Neuronal stem cell (in vitro differentiated cells): ENCODE measurements at regions not wholly inside any gene's neighbourhood (a gene's known extent, or its start where the extent isn't known, plus 50 kb on each side); places are given as distances from the start of the nearest gene placed in this dataset.

Source experiments
- DNase-seq: peaks from one replicate; pipeline ENCODE4 v3.0.0-alpha.2; 2013; ENCODE audit warnings: low spot score
- H2AFZ ChIP-seq: one replicate; pipeline ENCODE4 v1.6.1; 2013; ENCODE audit warnings: mild to moderate bottlenecking, low read length, inconsistent platforms
- H2AK5ac ChIP-seq: 2 replicates; pipeline ENCODE4 v1.6.1; 2013; ENCODE audit warnings: low read depth, mild to moderate bottlenecking, inconsistent platforms, low read length, moderate library complexity, mixed read lengths
- H2BK120ac ChIP-seq: 2 replicates; pipeline ENCODE4 v1.6.1; 2013; ENCODE audit warnings: low read depth, mild to moderate bottlenecking, inconsistent platforms, low read length, moderate library complexity, mixed read lengths
- H2BK12ac ChIP-seq: one replicate; pipeline ENCODE4 v1.6.1; 2013; ENCODE audit warnings: low read length, inconsistent platforms
- H2BK15ac ChIP-seq: 2 replicates; pipeline ENCODE4 v1.6.1; 2013; ENCODE audit warnings: mild to moderate bottlenecking, low read length, inconsistent platforms, mixed read lengths
- H2BK5ac ChIP-seq: one replicate; pipeline ENCODE4 v1.6.1; 2013; ENCODE audit warnings: inconsistent platforms, mild to moderate bottlenecking, low read length, moderate library complexity
- H3K14ac ChIP-seq: one replicate; pipeline ENCODE4 v1.6.1; 2013; ENCODE audit warnings: low read length, inconsistent platforms
- H3K18ac ChIP-seq: 2 replicates; pipeline ENCODE4 v1.6.1; 2013; ENCODE audit warnings: low read length, inconsistent platforms
- H3K23ac ChIP-seq: 2 replicates; pipeline ENCODE4 v1.6.1; 2013; ENCODE audit warnings: low read depth, mild to moderate bottlenecking, mixed read lengths, low read length, inconsistent platforms; ENCODE audit not compliant: poor library complexity
- H3K27ac ChIP-seq: replicated peaks from 3 replicates; pipeline ENCODE4 v1.5.1; 2013; ENCODE audit warnings: low read length, inconsistent platforms
- H3K27me3 ChIP-seq, 3 experiments: 2 replicates each; pipeline ENCODE4 v1.6.1; 2013; ENCODE audit warnings: low read length in 3 of 3, mild to moderate bottlenecking in 2 of 3, inconsistent platforms in 1 of 3, low read depth in 1 of 3, mixed read lengths in 1 of 3, moderate library complexity in 1 of 3; ENCODE audit not compliant: control insufficient read depth in 3 of 3, insufficient read depth in 3 of 3
- H3K36me3 ChIP-seq, 2 donors: replicated peaks in 1 of 2; 2 replicates each; pipeline ENCODE4 v1.6.1; 2013; ENCODE audit warnings: low read length in 2 of 2; ENCODE audit not compliant: control insufficient read depth in 2 of 2, insufficient read depth in 2 of 2
- H3K4ac ChIP-seq: 2 replicates; pipeline ENCODE4 v1.6.1; 2013; ENCODE audit warnings: inconsistent platforms, mild to moderate bottlenecking, low read length, moderate library complexity
- H3K4me1 ChIP-seq, 2 donors: 1 replicate in 1 of 2; 2 replicates in 1 of 2; pipeline ENCODE4 v1.6.1; 2013; ENCODE audit warnings: low read length in 2 of 2, low read depth in 1 of 2; ENCODE audit not compliant: control insufficient read depth in 2 of 2, insufficient read depth in 1 of 2
- H3K4me2 ChIP-seq: one replicate; pipeline ENCODE4 v1.6.1; 2013; ENCODE audit warnings: mild to moderate bottlenecking, low read length, inconsistent platforms; ENCODE audit not compliant: insufficient read depth, poor library complexity, severe bottlenecking
- H3K4me3 ChIP-seq, 2 donors: 2 replicates each; pipeline ENCODE4 v1.5.1; 2013; ENCODE audit warnings: low read length in 2 of 2, mild to moderate bottlenecking in 2 of 2, inconsistent platforms in 1 of 2, moderate library complexity in 1 of 2
- H3K79me1 ChIP-seq: one replicate; pipeline ENCODE4 v1.6.1; 2013; ENCODE audit warnings: low read depth, mild to moderate bottlenecking, inconsistent platforms, low read length, moderate library complexity
- H3K9ac ChIP-seq: one replicate; pipeline ENCODE4 v1.6.1; 2013; ENCODE audit warnings: mild to moderate bottlenecking, low read depth, low read length, inconsistent platforms; ENCODE audit not compliant: poor library complexity
- H3K9me3 ChIP-seq, 2 donors: replicated peaks in 1 of 2; 2 replicates each; pipeline versions ENCODE3 to v1.6.1; 2013; ENCODE audit warnings: low read length in 2 of 2, mild to moderate bottlenecking in 2 of 2, inconsistent platforms in 1 of 2, low read depth in 1 of 2, mixed read lengths in 1 of 2, moderate library complexity in 1 of 2; ENCODE audit not compliant: control insufficient read depth in 2 of 2, insufficient read depth in 1 of 2
- H4K8ac ChIP-seq: one replicate; pipeline ENCODE4 v1.6.1; 2013; ENCODE audit warnings: low read depth, mild to moderate bottlenecking, inconsistent platforms, low read length, moderate library complexity
- H4K91ac ChIP-seq: one replicate; pipeline ENCODE4 v1.6.1; 2013; ENCODE audit warnings: low read length, low read depth, mild to moderate bottlenecking, inconsistent platforms; ENCODE audit not compliant: poor library complexity
- WGBS, 2 donors: extraction: QIAGEN DNeasy Blood & Tissue Kit; methylation state at CpG; one replicate each; pipeline ENCODE4 v1.1.7; 2013; ENCODE audit warnings: missing lambda C conversion rate in 2 of 2, mixed read lengths in 1 of 2; ENCODE audit not compliant: insufficient read length in 2 of 2, insufficient replicate concordance in 1 of 2; ENCODE audit errors: extremely low coverage in 2 of 2; 5-methylcytosine and 5-hydroxymethylcytosine counted together

- Histone ChIP-seq H3K4me1 (no peaks in the 10 kb centered on the region), H2BK12ac (no peak overlapping the region), H3K4me3 (no peak overlapping the region), H3K4me2 (no peak overlapping the region), H2BK120ac (no peak overlapping the region), H3K4ac (no peak overlapping the region), H3K18ac (no peak overlapping the region), H4K8ac (no peak overlapping the region), H3K27ac (no peak overlapping the region), H2BK15ac (no peak overlapping the region), H3K79me1 (no peaks in the 10 kb centered on the region), H3K9ac (no peak overlapping the region), H2AK5ac (no peak overlapping the region), H3K9me3 (no peaks in the 10 kb centered on the region), H3K27me3 (no peaks in the 10 kb centered on the region), H3K36me3 (no peaks in the 10 kb centered on the region), H4K91ac (no peak overlapping the region), H2AFZ (no peak overlapping the region), H2BK5ac (no peak overlapping the region), H3K23ac (no peak overlapping the region), H3K14ac (no peak overlapping the region)
- no CpG with 5 or more reads among the region's 1 CpG for WGBS, 2 donors
- no peak for DNase-seq
These were observed 115.2 kb upstream of the CPHXL start for GRCh38 chr16:75841517-75841916.

- no peak overlapping the region for H2AK5ac ChIP-seq
- no CpG with 5 or more reads among the region's 1 CpG for WGBS, 2 donors
- no peak for DNase-seq
These were observed 120.9 kb upstream of the CPHXL start for GRCh38 chr16:75847172-75847571.

GRCh38 chr16:75854152-75854551 is 127.9 kb upstream of the CPHXL start:
- Histone ChIP-seq H3K27ac (no peak overlapping the region), H3K4me1 (no peaks in the 10 kb centered on the region), H3K4ac (no peak overlapping the region), H3K4me2 (no peak overlapping the region), H3K23ac (no peak overlapping the region), H3K14ac (no peak overlapping the region), H3K79me1 (no peaks in the 10 kb centered on the region), H3K27me3 (no peaks in the 10 kb centered on the region), H3K36me3 (no peaks in the 10 kb centered on the region), H3K9ac (no peak overlapping the region), H2BK5ac (no peak overlapping the region), H4K8ac (no peak overlapping the region), H2BK12ac (no peak overlapping the region), H2BK15ac (no peak overlapping the region), H2AK5ac (no peak overlapping the region), H3K9me3 (no peaks in the 10 kb centered on the region), H3K4me3 (no peak overlapping the region), H4K91ac (no peak overlapping the region), H2BK120ac (no peak overlapping the region), H3K18ac (no peak overlapping the region), H2AFZ (no peak overlapping the region)
- DNase-seq: no peak
- no CpG with 5 or more reads among the region's 4 CpGs for WGBS, 2 donors

More at GRCh38 chr16:75847172-75847571, 120.9 kb upstream of the CPHXL start:
- no peaks in the 10 kb centered on the region for H3K9me3 ChIP-seq
- no peak overlapping the region for H4K91ac ChIP-seq
- H2BK15ac ChIP-seq: no peak overlapping the region
- H3K27ac ChIP-seq: no peak overlapping the region
- H3K14ac ChIP-seq: no peak overlapping the region
- no peaks in the 10 kb centered on the region for H3K36me3 ChIP-seq
- no peak overlapping the region for H2BK12ac ChIP-seq
- no peaks in the 10 kb centered on the region for H3K27me3 ChIP-seq
- no peak overlapping the region for H4K8ac ChIP-seq
- no peak overlapping the region for H3K18ac ChIP-seq
- no peak overlapping the region for H3K4me2 ChIP-seq
- H3K4ac ChIP-seq: no peak overlapping the region
- no peak overlapping the region for H3K23ac ChIP-seq
- no peak overlapping the region for H3K4me3 ChIP-seq
- no peak overlapping the region for H2BK120ac ChIP-seq
- no peak overlapping the region for H2BK5ac ChIP-seq
- H3K9ac ChIP-seq: no peak overlapping the region
- no peaks in the 10 kb centered on the region for H3K79me1 ChIP-seq
- no peaks in the 10 kb centered on the region for H3K4me1 ChIP-seq
- no peak overlapping the region for H2AFZ ChIP-seq

GRCh38 chr16:75860326-75861053 is 134.2 kb upstream of the CPHXL start:
- H2AFZ ChIP-seq: peak overlapping the region; percentile 4
- peaks cover 0 to 6% (median 0%) of the 10 kb centered on the region in 3 experiments for H3K27me3 ChIP-seq
- H3K79me1 ChIP-seq: no peaks in the 10 kb centered on the region
- H3K4ac ChIP-seq: no peak overlapping the region
- H2BK15ac ChIP-seq: no peak overlapping the region
- no peak overlapping the region for H2BK120ac ChIP-seq
- H3K4me1 ChIP-seq: peaks cover 5 to 10% of the 10 kb centered on the region in 2 donors
- H3K4me2 ChIP-seq: no peak overlapping the region
- H2BK5ac ChIP-seq: no peak overlapping the region
- peak; percentile 56 for DNase-seq
- H2AK5ac ChIP-seq: no peak overlapping the region
- H3K36me3 ChIP-seq: no peaks in the 10 kb centered on the region
- H3K23ac ChIP-seq: no peak overlapping the region
- H4K91ac ChIP-seq: no peak overlapping the region
- H3K18ac ChIP-seq: no peak overlapping the region
- H3K14ac ChIP-seq: no peak overlapping the region
- no CpG with 5 or more reads among the region's 14 CpGs for WGBS, 2 donors
- no peak overlapping the region for H4K8ac ChIP-seq
- H3K9ac ChIP-seq: no peak overlapping the region
- no peaks in the 10 kb centered on the region for H3K9me3 ChIP-seq
- H2BK12ac ChIP-seq: no peak overlapping the region
- peak overlapping the region in 1 of 2 donors; percentile 5 for H3K4me3 ChIP-seq
- H3K27ac ChIP-seq: no peak overlapping the region
